ENCODE measurements at regions not wholly inside any gene's neighbourhood (a gene's known extent, or its start where the extent isn't known, plus 50 kb on each side); places are given as distances from the start of the nearest gene placed in this dataset.

GRCh38 chr11:112381578-112381977 is 120.9 kb upstream of the PLET1 start:
- H3K4me1 ChIP-seq (ENCODE audit: control insufficient read depth in 4 of 4, insufficient read depth in 4 of 4, low read length in 3 of 4): no peaks in the 10 kb centered on the region
- WGBS: 65% methylated on average over 5 of the region's 5 CpGs
- DNase-seq (ENCODE audit: low spot score): no peak
- no peaks in the 10 kb centered on the region for H3K27me3 ChIP-seq (ENCODE audit: control insufficient read depth in 4 of 4, insufficient read depth in 4 of 4, low read length in 3 of 4)
- H3K9me3 ChIP-seq (ENCODE audit: control insufficient read depth in 4 of 4, low read length in 3 of 4): no peaks in the 10 kb centered on the region
- H3K27ac ChIP-seq (ENCODE audit: low read depth in 1 of 2, low read length in 2 of 2): no peak overlapping the region
- no peak overlapping the region for H3K4me3 ChIP-seq (ENCODE audit: low read depth in 1 of 3, low read length in 3 of 3)
- no peak overlapping the region for H3K9ac ChIP-seq (ENCODE audit: low read depth in 1 of 2, low read length in 2 of 2)
- TF ChIP-seq ZBTB33 (IDR thresholded peaks at IDR 0.05): no peak
- no peak for TF ChIP-seq GABPA (IDR thresholded peaks at IDR 0.05 in 1 of 2, conservative IDR thresholded peaks at IDR 0.05 in 1 of 2)
- TF ChIP-seq MAX (IDR thresholded peaks at IDR 0.05): no peak
- TF ChIP-seq HNF4A (conservative IDR thresholded peaks at IDR 0.05): no peak
- TF ChIP-seq YY1 (IDR thresholded peaks at IDR 0.05): no peak
- H3K36me3 ChIP-seq (ENCODE audit: control insufficient read depth in 4 of 4, insufficient read depth in 3 of 4, low read depth in 1 of 4, low read length in 3 of 4): no peaks in the 10 kb centered on the region

GRCh38 chr11:112382561-112382960 is 121.9 kb upstream of the PLET1 start:
- H3K9ac ChIP-seq (ENCODE audit: low read depth in 1 of 2, low read length in 2 of 2): no peak overlapping the region
- no peak overlapping the region for H3K27ac ChIP-seq (ENCODE audit: low read depth in 1 of 2, low read length in 2 of 2)
- H3K9me3 ChIP-seq (ENCODE audit: control insufficient read depth in 4 of 4, low read length in 3 of 4): no peaks in the 10 kb centered on the region
- TF ChIP-seq HNF4A (conservative IDR thresholded peaks at IDR 0.05): no peak
- TF ChIP-seq RAD21 (IDR thresholded peaks at IDR 0.05): no peak
- no peak for TF ChIP-seq JUND (IDR thresholded peaks at IDR 0.05)
- no peak for TF ChIP-seq YY1 (IDR thresholded peaks at IDR 0.05)
- TF ChIP-seq GABPA (IDR thresholded peaks at IDR 0.05 in 1 of 2, conservative IDR thresholded peaks at IDR 0.05 in 1 of 2): no peak
- TF ChIP-seq MAX (IDR thresholded peaks at IDR 0.05): no peak
- no peak for TF ChIP-seq CTCF (IDR thresholded peaks at IDR 0.05; ENCODE audit: low read depth, low read length, missing input control)
- no peak for TF ChIP-seq NR2F2 (IDR thresholded peaks at IDR 0.05)
- no peak for TF ChIP-seq SP1 (IDR thresholded peaks at IDR 0.05)
- no peak for TF ChIP-seq FOXA2 (IDR thresholded peaks at IDR 0.05)
- TF ChIP-seq REST (IDR thresholded peaks at IDR 0.05): no peak
- TF ChIP-seq TAF1 (conservative IDR thresholded peaks at IDR 0.05): no peak
- no peak for TF ChIP-seq ATF3 (IDR thresholded peaks at IDR 0.05)
- no peak for TF ChIP-seq RXRA (IDR thresholded peaks at IDR 0.05)
- no peak for TF ChIP-seq FOXA1 (IDR thresholded peaks at IDR 0.05)
- no peak for TF ChIP-seq HNF4G (IDR thresholded peaks at IDR 0.05)
- DNase-seq (ENCODE audit: low spot score): no peak
- H3K4me3 ChIP-seq (ENCODE audit: low read depth in 1 of 3, low read length in 3 of 3): no peak overlapping the region
- no peaks in the 10 kb centered on the region for H3K4me1 ChIP-seq (ENCODE audit: control insufficient read depth in 4 of 4, insufficient read depth in 4 of 4, low read length in 3 of 4)
- 64% methylated on average over 5 of the region's 5 CpGs for whole genome bisulfite sequencing
- H3K27me3 ChIP-seq (ENCODE audit: control insufficient read depth in 4 of 4, insufficient read depth in 4 of 4, low read length in 3 of 4): no peaks in the 10 kb centered on the region
- H3K36me3 ChIP-seq (ENCODE audit: control insufficient read depth in 4 of 4, insufficient read depth in 3 of 4, low read depth in 1 of 4, low read length in 3 of 4): no peaks in the 10 kb centered on the region

Measured in liver (tissue), 8 donors.